Smooth muscle cell (in vitro differentiated cells): ENCODE measurements at regions not wholly inside any gene's neighbourhood (a gene's known extent, or its start where the extent isn't known, plus 50 kb on each side); places are given as distances from the start of the nearest gene placed in this dataset.

Experiments used
- DNase-seq: peaks from one replicate; lab custom pipeline; 2025; ENCODE audit not compliant: unreplicated experiment; lab: John Stamatoyannopoulos, UW
- H2AFZ ChIP-seq: fragments of 200-600 bp; sonication (generic); 2 replicates; pipeline ENCODE4 v1.6.0; 2016; ENCODE audit warnings: antibody characterized with exemption, low read depth, mild to moderate bottlenecking
- H3F3A ChIP-seq: fragments of 200-600 bp; sonication (generic); 2 replicates; pipeline ENCODE4 v1.6.0; 2017; ENCODE audit warnings: antibody characterized with exemption, low read depth
- H3K27ac ChIP-seq: fragments of 200-600 bp; sonication (generic); 2 replicates; pipeline ENCODE4 v1.5.1; 2016; ENCODE audit warnings: low read depth, mild to moderate bottlenecking
- H3K27me3 ChIP-seq: fragments of 200-600 bp; sonication (generic); 2 replicates; pipeline ENCODE4 v1.6.1; 2016; ENCODE audit warnings: low read depth, mild to moderate bottlenecking
- H3K36me3 ChIP-seq: fragments of 200-600 bp; sonication (generic); 2 replicates; pipeline ENCODE4 v1.5.1; 2016; ENCODE audit warnings: low read depth
- H3K4me1 ChIP-seq: fragments of 200-600 bp; sonication (generic); 2 replicates; pipeline ENCODE4 v1.5.1; 2016; ENCODE audit warnings: low read depth
- H3K4me2 ChIP-seq: fragments of 200-600 bp; sonication (generic); 2 replicates; pipeline ENCODE4 v1.6.0; 2016; ENCODE audit warnings: mild to moderate bottlenecking
- H3K4me3 ChIP-seq: fragments of 200-600 bp; sonication (generic); 2 replicates; pipeline ENCODE4 v1.5.1; 2016; ENCODE audit warnings: mild to moderate bottlenecking
- H3K79me2 ChIP-seq: fragments of 200-600 bp; sonication (generic); 2 replicates; pipeline ENCODE4 v1.6.0; 2016; ENCODE audit warnings: low read depth, mild to moderate bottlenecking
- H3K9ac ChIP-seq: fragments of 200-600 bp; sonication (generic); 2 replicates; pipeline ENCODE4 v1.6.0; 2016; ENCODE audit warnings: low read depth
- H3K9me3 ChIP-seq: fragments of 200-600 bp; sonication (generic); replicated peaks from 2 replicates; pipeline ENCODE4 v1.5.1; 2016; ENCODE audit warnings: low read depth
- H4K20me1 ChIP-seq: fragments of 200-600 bp; sonication (generic); 2 replicates; pipeline ENCODE4 v1.6.0; 2016; ENCODE audit warnings: low read depth
- WGBS: methylation state at CpG from one replicate; pipeline ENCODE4 v1.1.7; 2016; ENCODE audit warnings: low lambda C conversion rate; 5-methylcytosine and 5-hydroxymethylcytosine counted together
- TF ChIP-seq, protein P1 (sequence below): fragments of 200-600 bp; sonication (generic); IDR thresholded peaks from 2 replicates; pipeline ENCODE4 v1.5.1; 2017; ENCODE audit warnings: borderline replicate concordance, mild to moderate bottlenecking, antibody characterized with exemption; ENCODE audit not compliant: insufficient read depth, poor library complexity, severe bottlenecking

DNA sequence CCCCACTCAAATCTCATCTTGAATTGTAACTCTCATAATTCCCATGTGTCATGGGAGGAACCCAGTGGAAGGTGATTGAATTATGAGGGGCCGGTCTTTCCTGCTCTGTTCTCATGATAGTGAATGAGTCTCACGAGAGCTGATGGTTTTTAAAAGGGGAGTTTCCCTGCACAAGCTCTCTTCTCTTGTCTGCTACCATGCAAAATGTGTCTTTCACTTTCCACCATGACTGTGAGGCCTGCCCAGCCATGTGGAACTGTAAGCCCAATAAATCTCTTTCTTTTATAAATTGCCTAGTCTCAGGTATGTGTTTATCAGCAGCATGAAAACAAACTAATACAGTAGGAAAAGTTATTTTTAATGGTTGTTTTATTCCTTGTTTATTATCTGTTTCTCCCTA, 146.0 kb downstream of the FSCB start:
- H3K4me1 ChIP-seq = no peaks in the 10 kb centered on the region
- no peaks in the 10 kb centered on the region for H3K79me2 ChIP-seq
- no peaks in the 10 kb centered on the region for H4K20me1 ChIP-seq
- no peak overlapping the region for H3K4me2 ChIP-seq
- DNase-seq = no peak
- no peaks in the 10 kb centered on the region for H3K36me3 ChIP-seq
- H2AFZ ChIP-seq = no peak overlapping the region
- no peaks in the 10 kb centered on the region for H3K27me3 ChIP-seq
- no peaks in the 10 kb centered on the region for H3K9me3 ChIP-seq
- WGBS = 97% methylated on average over 2 of the region's 2 CpGs
- no peak overlapping the region for H3K9ac ChIP-seq
- no peak overlapping the region for H3K27ac ChIP-seq
- no peaks in the 10 kb centered on the region for H3F3A ChIP-seq
- no peak overlapping the region for H3K4me3 ChIP-seq
- TF ChIP-seq, protein P1, sequence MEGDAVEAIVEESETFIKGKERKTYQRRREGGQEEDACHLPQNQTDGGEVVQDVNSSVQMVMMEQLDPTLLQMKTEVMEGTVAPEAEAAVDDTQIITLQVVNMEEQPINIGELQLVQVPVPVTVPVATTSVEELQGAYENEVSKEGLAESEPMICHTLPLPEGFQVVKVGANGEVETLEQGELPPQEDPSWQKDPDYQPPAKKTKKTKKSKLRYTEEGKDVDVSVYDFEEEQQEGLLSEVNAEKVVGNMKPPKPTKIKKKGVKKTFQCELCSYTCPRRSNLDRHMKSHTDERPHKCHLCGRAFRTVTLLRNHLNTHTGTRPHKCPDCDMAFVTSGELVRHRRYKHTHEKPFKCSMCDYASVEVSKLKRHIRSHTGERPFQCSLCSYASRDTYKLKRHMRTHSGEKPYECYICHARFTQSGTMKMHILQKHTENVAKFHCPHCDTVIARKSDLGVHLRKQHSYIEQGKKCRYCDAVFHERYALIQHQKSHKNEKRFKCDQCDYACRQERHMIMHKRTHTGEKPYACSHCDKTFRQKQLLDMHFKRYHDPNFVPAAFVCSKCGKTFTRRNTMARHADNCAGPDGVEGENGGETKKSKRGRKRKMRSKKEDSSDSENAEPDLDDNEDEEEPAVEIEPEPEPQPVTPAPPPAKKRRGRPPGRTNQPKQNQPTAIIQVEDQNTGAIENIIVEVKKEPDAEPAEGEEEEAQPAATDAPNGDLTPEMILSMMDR = no peak

DNA sequence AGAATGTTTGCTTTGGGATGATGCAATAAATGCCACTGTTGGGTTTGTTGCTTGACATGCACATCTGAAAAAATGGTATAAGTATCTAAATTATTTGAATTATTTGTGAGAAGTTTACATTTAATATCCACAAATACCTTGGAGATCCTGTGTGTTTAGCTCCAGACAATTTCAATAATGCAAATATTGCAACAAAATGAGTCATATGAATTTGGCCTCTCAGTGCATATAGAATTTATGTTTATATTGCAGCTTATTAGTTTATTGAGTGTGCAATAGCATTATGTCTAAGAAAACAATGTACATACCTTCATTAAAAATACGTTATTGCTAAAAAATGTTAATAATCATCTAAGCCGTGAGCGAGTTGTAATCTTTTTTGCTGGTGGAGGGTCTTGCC, 153.3 kb downstream of the FSCB start:
- 96% methylated on average over 3 of the region's 3 CpGs for WGBS
- Histone ChIP-seq H4K20me1 (no peaks in the 10 kb centered on the region), H3K9me3 (no peaks in the 10 kb centered on the region), H3K4me1 (no peaks in the 10 kb centered on the region), H3K79me2 (no peaks in the 10 kb centered on the region), H3K27ac (no peak overlapping the region), H3K27me3 (no peaks in the 10 kb centered on the region), H3K4me2 (no peak overlapping the region), H3K4me3 (no peak overlapping the region), H3K36me3 (no peaks in the 10 kb centered on the region), H2AFZ (no peak overlapping the region), H3F3A (no peaks in the 10 kb centered on the region), H3K9ac (no peak overlapping the region)
- TF ChIP-seq, protein P1 = no peak
- DNase-seq = no peak

DNA sequence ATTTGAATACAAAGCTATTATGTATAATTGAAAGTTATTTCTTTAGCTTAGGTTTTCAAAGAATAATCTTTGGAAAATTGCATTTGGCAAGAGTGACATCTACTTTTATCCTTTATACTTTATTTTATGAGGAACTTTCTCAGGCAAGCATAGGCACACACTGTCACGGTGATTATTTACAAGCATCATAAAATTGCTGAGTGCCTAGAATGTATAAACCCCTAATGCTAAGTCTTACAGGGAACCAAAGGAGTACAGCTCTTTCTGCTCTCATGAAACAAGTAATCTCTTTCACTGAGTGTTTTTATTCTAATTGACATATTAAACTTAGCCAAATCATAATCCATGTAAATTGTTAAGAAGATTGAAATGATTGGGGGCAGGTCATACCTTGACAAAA, 154.9 kb downstream of the FSCB start:
- H3K79me2 ChIP-seq = no peaks in the 10 kb centered on the region
- no peak overlapping the region for H3K4me3 ChIP-seq
- no peaks in the 10 kb centered on the region for H3K36me3 ChIP-seq
- no peak overlapping the region for H3K4me2 ChIP-seq
- H3K27me3 ChIP-seq = no peaks in the 10 kb centered on the region
- 38% methylated on average over 1 of the region's 1 CpG for WGBS
- H3K4me1 ChIP-seq = no peaks in the 10 kb centered on the region
- H3K9me3 ChIP-seq = peaks cover 3% of the 10 kb centered on the region
- H3F3A ChIP-seq = no peaks in the 10 kb centered on the region
- H2AFZ ChIP-seq = no peak overlapping the region
- H3K9ac ChIP-seq = no peak overlapping the region
- no peak overlapping the region for H3K27ac ChIP-seq
- H4K20me1 ChIP-seq = no peaks in the 10 kb centered on the region
- no peak for DNase-seq
- TF ChIP-seq, protein P1 = no peak

DNA sequence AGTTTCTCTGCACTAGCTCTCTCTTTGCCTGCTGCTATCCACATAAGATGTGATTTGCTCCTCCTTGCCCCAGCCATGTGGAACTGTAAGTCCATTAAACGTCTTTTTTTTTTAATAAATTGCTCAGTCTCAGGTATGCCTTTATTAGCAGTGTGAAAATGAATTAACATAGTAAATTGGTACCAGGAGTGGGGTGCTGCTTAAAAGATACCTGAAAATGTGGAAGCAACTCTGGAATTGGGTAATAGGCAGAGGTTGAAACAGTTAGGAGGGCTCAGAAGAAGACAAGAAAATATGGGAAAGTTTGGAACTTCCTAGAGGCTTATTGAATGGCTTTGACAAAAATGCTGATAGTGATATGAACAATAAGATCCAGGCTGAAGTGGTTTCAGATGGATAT, 159.8 kb downstream of the FSCB start:
- Histone ChIP-seq H3F3A (no peaks in the 10 kb centered on the region), H3K79me2 (no peaks in the 10 kb centered on the region), H3K4me2 (no peak overlapping the region), H3K36me3 (no peaks in the 10 kb centered on the region), H3K27ac (no peak overlapping the region), H2AFZ (no peak overlapping the region), H3K4me1 (no peaks in the 10 kb centered on the region), H4K20me1 (no peaks in the 10 kb centered on the region), H3K9ac (no peak overlapping the region), H3K9me3 (peaks cover 8% of the 10 kb centered on the region), H3K27me3 (no peaks in the 10 kb centered on the region), H3K4me3 (no peak overlapping the region)
- TF ChIP-seq, protein P1 = no peak
- WGBS = 44% methylated on average over 1 of the region's 1 CpG
- no peak for DNase-seq
